Left lung (tissue), 4 donors: ENCODE measurements at regions not wholly inside any gene's neighbourhood (a gene's known extent, or its start where the extent isn't known, plus 50 kb on each side); places are given as distances from the start of the nearest gene placed in this dataset.

ENCODE experiments used
- ATAC-seq: fragments of 200-7000 bp; cut with Tn5 transposase; one replicate; pipeline ENCODE4 v1.9.1; 2020; ENCODE audit warnings: moderate library complexity
- DNase-seq, 4 donors: peaks; one replicate each; pipeline ENCODE4 v3.0.0-alpha.2; 2013 to 2020
- H3K27ac ChIP-seq, 2 donors: fragments of 200-600 bp; sonication (generic) in 1 of 2; one replicate each; pipeline versions ENCODE4 v1.5.0 to v1.8.0; 2020 to 2021
- H3K27me3 ChIP-seq, 2 donors: fragments of 200-600 bp; sonication (generic) in 1 of 2; one replicate each; pipeline versions ENCODE4 v1.5.0 to v1.8.0; 2020 to 2021
- H3K36me3 ChIP-seq, 2 donors: fragments of 200-600 bp; sonication (generic) in 1 of 2; one replicate each; pipeline versions ENCODE4 v1.5.0 to v1.8.0; 2020 to 2021
- H3K4me1 ChIP-seq, 2 donors: fragments of 200-600 bp; one replicate each; pipeline ENCODE4 v1.8.0; 2021
- H3K4me3 ChIP-seq, 2 donors: fragments of 200-600 bp; sonication (generic) in 1 of 2; one replicate each; pipeline versions ENCODE4 v1.5.0 to v1.8.0; 2020 to 2021; ENCODE audit warnings: mild to moderate bottlenecking in 1 of 2
- H3K9me3 ChIP-seq, 2 donors: fragments of 200-600 bp; sonication (generic) in 1 of 2; one replicate each; pipeline versions ENCODE4 v1.5.0 to v1.8.0; 2020 to 2021
- CTCF ChIP-seq, 2 donors: fragments of 200-600 bp; sonication (generic) in 1 of 2; IDR thresholded peaks; one replicate each; pipeline versions ENCODE4 v1.5.0 to v1.8.0; 2021; ENCODE audit warnings: antibody characterized with exemption in 2 of 2
- intact Hi-C, 2 donors: fragments of 100-400 bp; cut with DNase I; formaldehyde crosslinking; loops; one replicate each; pipeline versions ENCODE4 v1.11.2 to v1.14.2; 2022
- donor health status: DM: no; HTN: yes; CAD: no.
- donor health status: DM: no; HTN: no; CAD: no.

- ATAC-seq (no peak), DNase-seq (no peak)
- H3K9me3 ChIP-seq: no peaks in the 10 kb centered on the region
- no peaks in the 10 kb centered on the region for H3K36me3 ChIP-seq
- intact Hi-C loops: no loop called here
- no peaks in the 10 kb centered on the region for H3K27me3 ChIP-seq
- no peaks in the 10 kb centered on the region for H3K4me1 ChIP-seq
- no peak overlapping the region for H3K4me3 ChIP-seq
- no peak overlapping the region for H3K27ac ChIP-seq
- TF ChIP-seq CTCF (IDR thresholded peaks at IDR 0.05): no peak
Measured at GRCh38 chr2:7886666-7887065, 795.2 kb upstream of the ID2 start.

- DNase-seq (no peak), ATAC-seq (no peak)
- no peak overlapping the region for H3K4me3 ChIP-seq
- H3K4me1 ChIP-seq: no peaks in the 10 kb centered on the region
- TF ChIP-seq CTCF (IDR thresholded peaks at IDR 0.05): no peak
- no peak overlapping the region for H3K27ac ChIP-seq
- no peaks in the 10 kb centered on the region for H3K27me3 ChIP-seq
- no peaks in the 10 kb centered on the region for H3K36me3 ChIP-seq
- intact Hi-C loops: no loop called here
- no peaks in the 10 kb centered on the region for H3K9me3 ChIP-seq
Measured at GRCh38 chr2:7887441-7887840, 794.4 kb upstream of the ID2 start.

- Histone ChIP-seq H3K36me3 (no peaks in the 10 kb centered on the region), H3K9me3 (no peaks in the 10 kb centered on the region), H3K27ac (no peak overlapping the region), H3K4me1 (no peaks in the 10 kb centered on the region), H3K4me3 (no peak overlapping the region), H3K27me3 (no peaks in the 10 kb centered on the region)
- DNase-seq: no peak
- ATAC-seq: no peak
- TF ChIP-seq CTCF (IDR thresholded peaks at IDR 0.05): no peak
- intact Hi-C loops: no loop called here
Measured at GRCh38 chr2:7888876-7889275, 793.0 kb upstream of the ID2 start.

- no peaks in the 10 kb centered on the region for H3K4me1 ChIP-seq
- no peaks in the 10 kb centered on the region for H3K9me3 ChIP-seq
- DNase-seq (no peak), ATAC-seq (no peak)
- H3K36me3 ChIP-seq: no peaks in the 10 kb centered on the region
- TF ChIP-seq CTCF (IDR thresholded peaks at IDR 0.05): no peak
- H3K4me3 ChIP-seq: no peak overlapping the region
- no peaks in the 10 kb centered on the region for H3K27me3 ChIP-seq
- intact Hi-C loops: no loop called here
- H3K27ac ChIP-seq: no peak overlapping the region
Measured at GRCh38 chr2:7891312-7891711, 790.5 kb upstream of the ID2 start.

- DNase-seq (no peak), ATAC-seq (no peak)
- no peak overlapping the region for H3K27ac ChIP-seq
- TF ChIP-seq CTCF (IDR thresholded peaks at IDR 0.05): no peak
- H3K27me3 ChIP-seq: no peaks in the 10 kb centered on the region
- H3K36me3 ChIP-seq: no peaks in the 10 kb centered on the region
- peaks cover 0 to 22% of the 10 kb centered on the region in 2 donors for H3K4me1 ChIP-seq
- H3K9me3 ChIP-seq: no peaks in the 10 kb centered on the region
- no peak overlapping the region for H3K4me3 ChIP-seq
- intact Hi-C loops: no loop called here
Measured at GRCh38 chr2:7895289-7895688, 786.6 kb upstream of the ID2 start.
